DMS 273 (cell line): ENCODE measurements at regions not wholly inside any gene's neighbourhood (a gene's known extent, or its start where the extent isn't known, plus 50 kb on each side); places are given as distances from the start of the nearest gene placed in this dataset.
"Not testable (repeated sequence)": the region's sequence is repeated elsewhere in the genome, so short reads cannot be mapped to it uniquely, and the experiment has no call there.

Experiments used
- DNase-seq: peaks from one replicate; lab custom pipeline; 2025; ENCODE audit not compliant: unreplicated experiment; lab: John Stamatoyannopoulos, UW

DNA sequence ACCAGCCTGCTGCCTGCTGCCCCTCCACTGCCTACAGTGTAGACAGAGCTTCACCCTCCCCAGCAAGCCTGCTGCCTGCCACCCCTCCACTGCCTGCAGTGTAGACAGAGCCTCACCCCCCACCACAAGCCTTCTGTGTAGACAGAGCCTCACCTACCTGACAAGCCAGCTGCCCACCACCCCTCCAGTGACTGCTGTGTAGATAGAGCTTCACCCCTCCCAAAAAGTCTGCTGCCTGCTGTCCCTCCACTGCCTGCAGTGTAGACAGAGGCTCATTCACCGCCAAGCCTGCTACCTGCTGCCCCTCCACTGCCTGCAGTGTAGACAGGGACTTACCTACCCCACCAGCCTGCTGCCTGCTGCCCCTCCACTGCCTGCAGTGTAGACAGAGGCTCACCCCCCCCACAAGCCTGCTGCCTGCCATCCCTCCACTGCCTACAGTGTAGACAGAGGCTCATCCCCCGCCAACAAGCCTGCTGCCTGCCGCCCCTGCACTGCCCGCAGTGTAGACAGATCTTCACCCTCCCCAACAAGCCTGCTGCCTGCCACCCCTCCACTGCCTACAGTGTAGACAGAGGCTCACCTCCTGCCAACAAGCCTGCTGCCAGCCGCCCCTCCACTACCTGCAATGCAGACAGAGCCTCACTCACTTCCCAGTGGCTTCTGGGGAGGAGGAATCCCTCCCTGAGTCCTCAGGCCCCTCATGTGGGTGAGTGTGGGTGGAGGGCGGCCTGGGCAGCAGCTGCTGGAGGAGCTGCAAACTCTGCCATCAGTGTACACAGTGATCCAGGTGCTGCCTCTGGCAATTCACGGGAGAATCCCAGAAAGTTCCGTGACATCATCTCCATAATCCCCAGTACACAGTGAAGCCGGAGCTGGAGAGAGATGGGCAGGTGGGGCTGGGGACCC, 140.9 kb downstream of the DLL1 start:
- DNase-seq: no peak

DNA sequence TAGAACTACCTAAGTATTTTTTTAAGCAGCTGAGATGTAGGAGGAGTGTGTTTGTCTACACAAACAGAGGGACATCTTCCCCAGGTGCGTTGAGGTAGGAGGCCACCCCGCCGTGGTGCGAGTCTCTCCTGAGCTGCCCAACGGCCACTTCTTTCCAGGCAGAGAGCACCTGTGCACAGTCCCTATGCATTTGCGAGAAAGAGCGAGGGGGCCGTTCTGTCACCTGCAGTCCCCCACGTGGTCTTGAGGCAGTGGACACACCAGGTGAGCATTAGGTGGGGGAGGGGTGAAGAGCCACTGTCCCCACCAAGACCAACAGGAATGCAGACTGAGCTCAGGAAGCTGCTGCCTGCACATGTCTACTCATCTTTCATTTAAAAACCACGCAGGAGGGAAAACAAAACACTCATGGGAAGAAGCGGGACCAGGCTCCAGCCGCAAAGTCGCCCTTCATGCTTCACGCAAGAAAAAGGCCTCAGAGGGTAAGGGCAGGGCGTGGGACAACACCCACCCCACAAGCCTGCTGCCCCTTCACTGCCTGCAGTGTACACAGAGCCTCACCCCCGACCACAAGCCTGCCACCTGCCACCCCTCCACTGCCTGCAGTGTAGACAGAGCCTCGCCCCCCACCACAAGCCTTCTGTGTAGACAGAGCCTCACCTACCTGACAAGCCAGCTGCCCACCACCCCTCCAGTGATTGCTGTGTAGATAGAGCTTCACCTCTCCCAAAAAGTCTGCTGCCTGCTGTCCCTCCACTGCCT, 142.0 kb downstream of the DLL1 start:
- DNase-seq: no peak

GRCh38 chr6:170147832-170148708, 142.8 kb downstream of the DLL1 start:
- DNase-seq: peak; percentile 54

DNA sequence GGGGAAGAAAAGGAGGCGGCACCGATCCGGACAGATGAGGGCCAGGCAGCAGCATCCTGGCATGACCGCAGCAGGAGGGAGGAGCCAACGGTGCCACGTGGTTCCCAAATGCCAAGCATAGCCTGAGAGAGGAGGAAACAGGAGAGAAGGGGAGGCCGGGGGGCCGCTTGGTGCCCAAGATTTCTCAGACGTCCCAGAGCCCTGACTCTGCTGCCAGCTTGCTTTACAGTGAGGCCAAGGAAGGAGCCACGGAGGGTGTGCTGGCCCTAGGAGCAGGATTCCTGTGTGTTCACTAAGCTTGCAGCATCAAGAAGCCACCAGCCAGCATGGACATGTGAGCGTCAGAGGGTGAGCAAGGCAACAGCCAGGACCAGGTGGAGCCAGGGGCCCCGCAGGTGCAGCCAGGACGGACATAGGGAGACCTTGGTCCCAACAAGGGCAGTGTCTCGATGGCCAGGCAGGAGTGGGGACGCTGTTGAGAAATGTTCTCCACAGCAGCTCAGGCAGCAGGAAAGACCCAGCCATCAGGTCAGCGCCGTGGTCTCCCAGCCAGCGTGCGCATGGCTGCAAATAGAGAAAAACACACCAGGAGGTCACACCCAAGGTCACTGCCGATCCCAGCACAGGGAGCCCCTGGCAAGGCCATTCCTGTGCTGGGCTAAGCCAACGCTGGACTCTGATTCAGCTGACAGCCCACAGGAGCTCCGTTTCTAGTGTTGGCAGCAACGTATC, 143.7 kb downstream of the DLL1 start:
- no peak for DNase-seq

- no peak for DNase-seq
Measured at GRCh38 chr6:170146640-170147039, 144.2 kb downstream of the DLL1 start.

- DNase-seq: not testable (repeated sequence)
Measured at GRCh38 chr6:170146131-170146530, 144.7 kb downstream of the DLL1 start.

DNA sequence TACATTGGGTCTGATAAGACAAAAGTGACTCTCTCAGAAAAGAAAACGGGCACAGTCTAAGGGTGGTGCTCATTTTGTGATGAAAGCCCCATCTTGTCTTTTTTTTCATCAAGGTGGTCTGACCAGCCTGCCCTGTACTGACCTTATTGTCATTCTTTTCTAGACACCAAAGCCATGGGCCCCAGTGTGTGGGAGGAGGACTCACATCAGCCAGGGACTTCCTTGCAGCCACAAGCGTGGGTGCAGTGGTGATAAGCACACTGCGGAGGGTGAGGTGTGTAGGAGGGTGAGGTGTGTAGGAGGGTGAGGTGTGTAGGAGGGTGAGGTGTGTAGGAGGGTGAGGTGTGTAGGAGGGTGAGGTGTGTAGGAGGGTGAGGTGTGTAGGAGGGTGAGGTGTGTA, 145.2 kb downstream of the DLL1 start:
- not testable (repeated sequence) for DNase-seq

DNA sequence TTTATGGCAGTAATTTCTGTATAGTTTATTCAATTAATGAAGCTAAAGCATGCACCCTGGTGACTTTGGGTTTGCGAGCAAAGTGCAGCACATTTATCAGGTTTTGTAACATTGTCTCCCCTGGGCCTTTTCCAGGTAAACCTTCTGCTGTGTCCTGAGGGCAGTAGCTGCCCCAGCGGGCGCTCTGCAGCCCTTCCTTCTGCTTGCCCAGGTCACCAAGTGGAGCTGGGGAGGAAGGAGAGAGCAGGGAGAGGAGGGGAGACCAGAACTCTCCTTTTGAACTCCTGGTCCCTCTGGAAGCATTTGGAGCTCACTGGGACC, 145.6 kb downstream of the DLL1 start:
- no peak for DNase-seq

DNA sequence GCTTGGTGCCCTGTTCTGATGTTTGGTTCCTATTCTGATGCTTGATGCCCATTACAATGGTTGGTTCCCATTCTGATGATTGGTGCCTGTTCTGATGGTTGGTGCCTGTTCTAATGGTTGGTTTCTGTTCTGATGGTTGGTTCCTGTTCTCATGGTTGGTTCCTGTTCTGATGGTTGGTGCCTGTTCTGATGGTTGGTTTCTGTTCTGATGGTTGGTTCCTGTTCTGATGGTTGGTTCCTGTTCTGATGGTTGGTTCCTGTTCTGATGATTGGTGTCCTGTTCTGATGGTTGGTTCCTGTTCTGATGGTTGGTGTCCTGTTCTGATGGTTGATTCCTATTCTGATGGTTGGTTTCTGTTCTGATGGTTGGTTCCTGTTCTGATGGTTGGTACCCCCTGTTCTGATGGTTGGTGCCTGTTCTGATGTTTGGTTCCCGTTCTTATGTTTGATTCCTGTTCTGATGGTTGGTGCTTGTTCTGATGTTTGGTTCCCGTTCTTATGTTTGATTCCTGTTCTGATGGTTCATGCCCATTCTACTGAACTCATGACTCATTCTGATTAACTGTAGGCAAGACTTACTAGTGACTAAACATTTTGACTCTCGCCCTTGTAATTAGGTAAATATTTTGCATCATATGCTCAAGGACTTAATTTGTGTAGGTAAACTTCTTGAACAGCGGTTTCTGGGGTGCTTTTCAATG, 146.2 kb downstream of the DLL1 start:
- no peak for DNase-seq

DNA sequence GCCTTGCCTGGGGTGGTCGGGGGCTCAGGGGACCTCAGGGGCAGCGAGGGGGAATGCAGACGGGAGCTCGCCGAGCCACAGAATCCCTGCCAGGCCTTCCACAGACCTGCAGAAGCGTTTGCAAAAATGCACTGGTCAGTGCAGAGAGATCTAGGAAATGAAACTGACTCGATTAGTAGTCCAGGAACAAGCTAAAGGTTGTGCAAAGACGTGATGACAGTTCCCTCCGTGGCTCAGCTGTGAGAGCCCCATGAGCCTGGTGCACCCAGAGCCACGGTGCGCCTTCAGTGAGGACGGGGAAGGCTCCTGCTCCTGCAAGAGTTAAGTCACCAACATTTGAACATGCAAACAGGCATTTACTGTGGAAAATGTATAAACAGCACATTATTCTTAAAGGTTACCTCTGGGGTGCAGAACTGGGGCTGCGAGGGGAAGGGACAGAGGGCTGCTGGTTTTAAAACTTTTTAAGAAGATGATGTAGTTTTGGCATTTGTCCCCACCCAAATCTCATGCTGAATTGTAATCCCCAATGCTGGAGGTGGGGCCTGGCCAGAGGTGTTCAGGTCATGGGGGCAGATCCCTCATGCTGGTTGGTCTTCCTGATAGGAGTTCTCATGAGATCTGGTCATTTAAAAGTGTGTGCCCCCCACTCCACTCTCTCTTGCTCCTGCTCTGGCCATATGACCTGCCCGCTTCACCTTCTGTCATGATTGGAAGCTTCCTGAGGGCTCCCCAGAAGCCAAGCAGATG, 147.3 kb downstream of the DLL1 start:
- no peak for DNase-seq

DNA sequence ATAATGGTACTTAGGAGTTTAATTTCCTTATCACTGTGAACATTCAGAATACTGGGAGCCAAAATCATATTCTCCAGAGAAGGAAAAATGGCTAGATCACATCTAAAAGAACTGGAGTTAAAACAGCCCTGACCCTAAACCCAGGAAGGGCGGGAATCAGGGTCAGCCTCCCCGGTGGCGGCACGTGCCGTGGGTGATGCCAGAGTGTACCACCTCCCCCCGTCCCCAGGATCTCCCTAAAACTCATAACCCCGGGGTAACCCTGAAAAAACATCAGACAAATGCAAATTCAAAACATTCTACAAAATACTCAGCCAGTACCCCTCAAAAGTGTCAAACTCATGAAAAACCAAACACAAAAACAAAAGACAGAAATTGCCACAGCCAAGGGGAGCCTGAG, 148.3 kb downstream of the DLL1 start:
- no peak for DNase-seq

DNA sequence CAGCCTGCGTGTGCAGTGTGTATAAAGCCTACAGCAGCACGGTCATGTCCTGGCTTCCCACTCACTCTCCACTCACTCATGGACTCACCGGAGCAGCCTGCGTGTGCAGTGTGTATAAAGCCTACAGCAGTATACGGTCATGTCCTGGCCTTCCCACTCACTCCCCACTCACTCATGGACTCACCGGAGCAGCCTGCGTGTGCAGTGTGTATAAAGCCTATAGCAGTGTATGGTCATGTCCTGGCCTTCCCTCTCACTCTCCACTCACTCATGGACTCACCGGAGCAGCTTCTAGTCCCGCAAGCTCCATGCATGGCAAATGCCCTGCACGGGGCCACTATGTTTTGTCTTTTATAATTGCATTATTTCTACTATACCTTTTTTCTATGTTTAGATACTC, 149.8 kb downstream of the DLL1 start:
- DNase-seq: not testable (repeated sequence)

- no peak for DNase-seq
Measured at GRCh38 chr6:170140129-170140528, 150.7 kb downstream of the DLL1 start.

DNA sequence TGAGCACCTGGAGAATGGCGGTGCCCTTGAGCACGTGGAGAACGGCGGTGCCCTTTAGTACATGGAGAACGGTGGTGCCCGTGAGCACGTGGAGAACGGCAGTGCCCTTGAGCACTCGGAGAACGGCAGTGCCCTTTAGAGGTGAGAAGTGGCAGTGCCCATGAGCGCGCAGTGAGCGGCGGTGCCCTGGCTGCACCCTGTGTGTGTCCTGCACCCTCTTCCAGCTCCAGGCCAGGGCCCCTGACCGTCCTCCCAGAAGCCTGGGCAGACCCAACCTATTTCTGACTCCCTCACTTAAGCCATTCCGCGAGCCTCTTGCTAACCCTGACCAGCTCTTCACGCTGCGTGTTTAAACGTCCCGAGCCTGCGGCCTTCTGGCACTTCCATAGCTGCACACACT, 151.3 kb downstream of the DLL1 start:
- no peak for DNase-seq

DNA sequence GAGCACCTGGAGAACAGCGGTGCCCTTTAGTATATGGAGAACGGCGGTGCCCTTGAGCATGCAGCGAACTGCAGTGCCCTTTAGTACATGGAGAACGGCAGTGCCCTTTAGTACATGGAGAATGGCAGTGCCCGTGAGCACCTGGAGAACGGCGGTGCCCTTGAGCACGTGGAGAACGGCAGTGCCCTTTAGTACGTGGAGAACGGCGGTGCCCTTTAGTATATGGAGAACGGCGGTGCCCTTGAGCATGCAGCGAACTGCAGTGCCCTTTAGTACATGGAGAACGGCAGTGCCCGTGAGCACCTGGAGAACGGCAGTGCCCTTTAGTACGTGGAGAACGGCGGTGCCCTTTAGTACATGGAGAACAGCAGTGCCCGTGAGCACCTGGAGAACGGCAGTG, 151.8 kb downstream of the DLL1 start:
- DNase-seq: not testable (repeated sequence)

- no peak for DNase-seq
Measured at GRCh38 chr6:170137911-170138910, 152.7 kb downstream of the DLL1 start.

DNA sequence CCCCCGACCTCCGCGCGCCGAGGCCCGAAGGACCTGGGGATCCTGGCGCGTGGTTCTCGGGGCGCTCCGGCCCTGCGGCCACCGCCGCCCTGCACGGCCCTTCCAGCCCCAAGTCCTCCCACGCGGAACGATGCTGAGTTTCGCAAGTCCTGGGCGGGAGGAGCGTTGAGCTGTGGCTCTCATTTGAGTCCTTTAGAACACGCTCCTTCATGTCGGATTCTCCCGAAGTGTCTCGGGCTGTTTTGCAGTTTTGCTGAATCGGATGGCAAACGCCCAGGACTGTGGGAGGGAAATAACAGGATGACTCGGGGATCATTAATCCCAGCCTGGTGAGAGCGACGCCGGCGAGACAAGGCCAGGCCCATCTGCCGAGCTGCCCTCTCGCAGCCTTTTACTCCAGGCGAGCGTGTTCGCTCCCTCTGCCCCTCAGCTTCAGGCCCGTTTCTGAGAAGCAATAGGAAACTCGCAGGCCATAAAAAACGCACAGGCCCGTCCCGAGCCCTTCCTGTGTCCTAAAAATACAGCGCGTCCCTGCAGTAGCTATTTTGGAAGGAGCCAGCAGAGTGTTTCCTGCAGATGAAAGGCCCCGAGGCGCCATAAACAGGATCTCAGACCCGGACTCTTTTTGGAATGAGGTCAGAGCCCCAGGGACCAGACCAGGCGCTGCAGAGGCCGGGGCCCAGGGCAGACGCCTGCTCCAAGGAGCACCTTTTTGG, 153.5 kb downstream of the DLL1 start:
- peak; percentile 64 for DNase-seq
